Prostate gland (tissue), 2 donors: ENCODE measurements at regions not wholly inside any gene's neighbourhood (a gene's known extent, or its start where the extent isn't known, plus 50 kb on each side); places are given as distances from the start of the nearest gene placed in this dataset.

ENCODE experiments used
- CTCF ChIP-seq, 4 experiments: fragments of 200-600 bp in 2 of 4; fragments of 450-650 bp in 2 of 4; sonication (generic) in 2 of 4; IDR thresholded peaks; 1 replicate in 3 of 4; 2 replicates in 1 of 4; pipeline ENCODE4 v1.5.1; 2016 to 2019; ENCODE audit warnings: antibody characterized with exemption in 4 of 4, mild to moderate bottlenecking in 2 of 4, moderate library complexity in 2 of 4
- POLR2AphosphoS5 ChIP-seq: sonication (generic); formaldehyde crosslinking; IDR thresholded peaks from one replicate; pipeline ENCODE4 v1.6.1; 2017; ENCODE audit warnings: antibody characterized with exemption

- TF ChIP-seq CTCF (IDR thresholded peaks at IDR 0.05) (no peak), POLR2AphosphoS5 (no peak)
Observed at GRCh38 chr2:82796132-82796531, 1662.9 kb downstream of the SUCLG1 start.
